ENCODE measurements at regions not wholly inside any gene's neighbourhood (a gene's known extent, or its start where the extent isn't known, plus 50 kb on each side); places are given as distances from the start of the nearest gene placed in this dataset.

DNA sequence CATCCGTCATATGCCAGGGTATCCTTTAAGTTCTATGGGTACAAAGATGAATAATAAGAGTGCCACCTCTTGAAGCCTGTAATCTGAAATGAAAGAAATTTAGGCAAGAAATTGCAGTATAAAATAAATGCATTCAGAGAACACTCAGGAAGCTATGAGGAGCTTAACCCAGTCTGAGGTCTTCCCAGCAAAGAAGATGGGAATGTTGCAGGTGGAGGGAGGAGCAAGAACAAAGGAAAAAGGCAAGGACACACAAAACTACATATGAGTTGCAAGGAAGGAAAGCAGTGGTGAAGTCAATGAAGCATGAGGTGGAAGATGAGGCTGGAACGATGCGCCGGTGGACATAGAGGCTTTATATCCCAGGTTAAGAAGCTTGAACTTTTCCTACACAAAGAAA is 67.0 kb upstream of the DST start:
- no peak for DNase-seq (ENCODE audit: low read depth)
- TF ChIP-seq, protein P1, sequence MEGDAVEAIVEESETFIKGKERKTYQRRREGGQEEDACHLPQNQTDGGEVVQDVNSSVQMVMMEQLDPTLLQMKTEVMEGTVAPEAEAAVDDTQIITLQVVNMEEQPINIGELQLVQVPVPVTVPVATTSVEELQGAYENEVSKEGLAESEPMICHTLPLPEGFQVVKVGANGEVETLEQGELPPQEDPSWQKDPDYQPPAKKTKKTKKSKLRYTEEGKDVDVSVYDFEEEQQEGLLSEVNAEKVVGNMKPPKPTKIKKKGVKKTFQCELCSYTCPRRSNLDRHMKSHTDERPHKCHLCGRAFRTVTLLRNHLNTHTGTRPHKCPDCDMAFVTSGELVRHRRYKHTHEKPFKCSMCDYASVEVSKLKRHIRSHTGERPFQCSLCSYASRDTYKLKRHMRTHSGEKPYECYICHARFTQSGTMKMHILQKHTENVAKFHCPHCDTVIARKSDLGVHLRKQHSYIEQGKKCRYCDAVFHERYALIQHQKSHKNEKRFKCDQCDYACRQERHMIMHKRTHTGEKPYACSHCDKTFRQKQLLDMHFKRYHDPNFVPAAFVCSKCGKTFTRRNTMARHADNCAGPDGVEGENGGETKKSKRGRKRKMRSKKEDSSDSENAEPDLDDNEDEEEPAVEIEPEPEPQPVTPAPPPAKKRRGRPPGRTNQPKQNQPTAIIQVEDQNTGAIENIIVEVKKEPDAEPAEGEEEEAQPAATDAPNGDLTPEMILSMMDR (IDR thresholded peaks at IDR 0.05; ENCODE audit: insufficient read depth, low read depth, low read length) = no peak
- no peak overlapping the region for H3K4me3 ChIP-seq (ENCODE audit: low read depth, low read length)

DNA sequence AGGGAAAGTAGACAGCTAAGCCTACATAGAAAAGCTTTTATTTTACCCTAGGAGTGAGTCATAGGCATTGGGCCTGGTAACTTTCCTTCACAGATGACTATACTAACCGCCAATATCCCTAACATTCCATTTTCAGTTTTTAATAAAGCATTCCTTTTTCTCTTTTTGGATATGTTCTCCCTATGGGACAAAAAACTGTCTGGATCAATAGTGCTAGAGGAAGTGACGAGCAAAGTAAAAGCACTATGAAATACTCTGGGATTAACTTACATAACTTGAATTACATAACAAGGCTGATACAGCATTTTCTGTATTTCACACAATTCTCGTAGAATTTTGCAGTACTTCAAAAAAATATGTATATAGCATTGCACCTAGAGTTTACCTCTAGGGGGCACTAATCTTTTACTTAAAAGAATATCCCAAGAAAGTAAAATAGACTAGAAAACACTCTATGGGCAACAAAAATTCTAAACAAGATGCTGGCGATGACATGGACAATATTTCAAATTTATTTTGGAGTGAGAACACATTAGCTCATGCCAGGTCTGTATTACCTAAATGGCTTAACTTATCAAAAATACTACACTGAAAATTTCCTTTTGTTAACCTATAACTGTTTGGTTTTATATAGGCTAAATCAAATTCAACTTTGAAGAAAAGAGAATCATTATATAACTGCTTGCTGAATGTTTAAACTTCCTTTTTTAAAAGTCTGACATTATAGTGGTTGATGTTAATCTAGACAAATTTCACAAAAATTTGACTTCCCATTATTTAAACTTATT is 66.3 kb upstream of the DST start:
- DNase-seq (ENCODE audit: low read depth) = peak; percentile 86
- TF ChIP-seq, protein P1 (IDR thresholded peaks at IDR 0.05; ENCODE audit: insufficient read depth, low read depth, low read length) = peak; percentile 51
- H3K4me3 ChIP-seq (ENCODE audit: low read depth, low read length) = no peak overlapping the region

DNA sequence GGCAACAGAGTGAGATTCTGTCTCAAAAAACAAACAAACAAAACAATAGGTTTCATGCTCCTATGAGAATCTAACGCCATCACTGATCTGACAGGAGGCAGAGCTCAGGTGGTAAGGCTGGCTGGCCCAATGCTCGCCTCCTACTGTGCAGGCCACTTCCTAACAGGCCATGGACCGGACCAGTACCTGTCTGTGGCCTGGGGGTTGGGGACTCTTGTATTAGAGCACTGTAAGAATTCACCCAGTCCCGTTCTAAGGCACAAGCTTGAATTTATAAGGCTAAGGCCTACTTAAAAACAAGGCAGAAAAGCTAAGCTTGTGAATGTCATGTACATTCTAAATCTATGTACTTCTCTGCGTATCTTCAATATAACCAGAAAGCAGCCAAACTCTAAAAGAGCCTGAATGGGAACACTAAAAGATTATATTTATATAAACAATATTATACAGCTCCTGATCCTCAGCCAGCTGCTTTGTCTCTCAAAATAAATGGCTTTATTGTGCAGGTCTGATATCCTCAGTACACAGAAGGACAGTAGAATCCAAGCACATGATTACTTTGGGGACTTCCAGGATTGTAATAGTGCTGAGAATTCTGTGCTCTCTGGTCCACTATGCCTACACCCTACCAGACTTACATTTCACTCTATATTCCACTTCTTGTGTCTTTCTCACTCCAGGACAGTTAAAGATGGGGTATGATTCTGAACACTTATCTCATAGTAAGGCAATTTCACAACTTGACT is 64.5 kb upstream of the DST start:
- TF ChIP-seq, protein P1 (IDR thresholded peaks at IDR 0.05; ENCODE audit: insufficient read depth, low read depth, low read length) = no peak
- no peak for DNase-seq (ENCODE audit: low read depth)
- H3K4me3 ChIP-seq (ENCODE audit: low read depth, low read length) = no peak overlapping the region

DNA sequence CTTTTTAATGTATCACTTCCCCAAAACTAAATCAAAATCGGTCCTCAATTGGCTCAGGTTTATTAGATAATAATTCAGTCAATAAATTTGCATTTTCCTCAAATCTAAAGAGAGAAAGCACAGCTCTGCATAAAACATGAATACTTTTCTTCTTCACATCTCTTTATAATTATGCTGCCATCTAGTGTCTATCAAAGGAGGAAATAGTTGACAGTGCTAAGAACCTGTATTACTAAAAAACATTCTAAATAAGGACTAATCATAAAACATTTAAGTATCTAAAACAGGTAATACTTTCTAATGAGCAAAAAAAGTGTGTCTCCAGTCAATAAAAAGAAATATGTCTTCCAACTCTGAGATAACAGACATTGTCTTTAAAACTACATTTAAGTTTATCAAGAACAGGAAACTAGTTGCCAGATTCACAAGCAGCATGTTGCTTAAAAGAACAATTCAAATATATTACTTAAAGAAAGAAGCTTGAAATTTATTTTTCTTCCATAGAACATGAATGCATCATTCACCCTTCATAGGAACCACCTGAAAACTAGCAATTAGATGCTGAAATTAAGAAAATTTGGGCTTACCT is 56.5 kb upstream of the DST start:
- TF ChIP-seq, protein P1 (IDR thresholded peaks at IDR 0.05; ENCODE audit: insufficient read depth, low read depth, low read length) = peak; percentile 41
- H3K4me3 ChIP-seq (ENCODE audit: low read depth, low read length) = no peak overlapping the region
- DNase-seq (ENCODE audit: low read depth) = peak; percentile 57

DNA sequence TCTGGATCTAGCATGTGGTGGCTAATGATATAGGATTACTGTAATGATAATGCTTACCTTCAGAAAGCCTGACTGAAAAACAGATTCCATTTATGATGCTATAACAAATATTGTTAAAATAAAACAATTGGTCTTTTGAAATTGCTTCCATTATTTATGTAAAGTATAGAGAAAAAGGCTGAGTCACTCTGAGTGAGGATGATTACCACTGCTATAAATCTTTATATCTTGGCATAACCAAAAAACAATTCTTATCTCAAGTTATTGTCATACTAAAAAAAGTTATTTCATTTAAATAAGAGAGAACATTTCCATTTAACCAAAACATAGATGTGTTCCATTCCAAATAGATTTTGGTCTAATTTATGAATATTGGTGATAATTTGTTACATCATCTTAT is 53.0 kb upstream of the DST start:
- TF ChIP-seq, protein P1 (IDR thresholded peaks at IDR 0.05; ENCODE audit: insufficient read depth, low read depth, low read length) = no peak
- H3K4me3 ChIP-seq (ENCODE audit: low read depth, low read length) = no peak overlapping the region
- DNase-seq (ENCODE audit: low read depth) = no peak

DNA sequence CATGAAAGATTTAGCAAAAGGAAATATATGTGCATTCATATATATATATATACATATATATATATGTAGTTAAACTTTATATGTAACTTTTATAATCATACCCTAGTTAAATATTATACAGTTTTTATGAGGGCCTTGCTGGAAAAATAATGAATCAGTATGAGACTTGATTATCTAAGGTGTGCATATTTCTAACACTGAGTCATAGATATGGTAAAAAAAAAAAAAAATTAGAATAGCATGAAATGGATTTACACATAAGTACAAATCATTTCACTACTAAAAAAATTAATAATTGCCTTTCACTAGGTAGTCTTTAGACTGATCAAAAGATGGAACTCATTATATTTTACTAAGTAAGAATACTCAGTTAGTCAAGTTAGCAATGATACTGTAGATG is 51.3 kb upstream of the DST start:
- no peak overlapping the region for H3K4me3 ChIP-seq (ENCODE audit: low read depth, low read length)
- no peak for DNase-seq (ENCODE audit: low read depth)
- TF ChIP-seq, protein P1 (IDR thresholded peaks at IDR 0.05; ENCODE audit: insufficient read depth, low read depth, low read length) = no peak
